ENCODE measurements at regions not wholly inside any gene's neighbourhood (a gene's known extent, or its start where the extent isn't known, plus 50 kb on each side); places are given as distances from the start of the nearest gene placed in this dataset.
"Not testable (repeated sequence)": the region's sequence is repeated elsewhere in the genome, so short reads cannot be mapped to it uniquely, and the experiment has no call there.

GRCh38 chr16:35795361-35796029, 2336.1 kb downstream of the TP53TG3F start:
- TF ChIP-seq EZH2 (IDR thresholded peaks at IDR 0.05; ENCODE audit: borderline replicate concordance, low read length), result no peak
- no peak for TF ChIP-seq CTCF (IDR thresholded peaks at IDR 0.05; ENCODE audit: low read length)
- Histone ChIP-seq H3K4me1 (ENCODE audit: insufficient read depth, low read length, severe bottlenecking) (no peaks in the 10 kb centered on the region), H3K4me3 (ENCODE audit: low read depth, low read length, poor library complexity, severe bottlenecking) (no peak overlapping the region), H4K20me1 (ENCODE audit: insufficient read depth, low read length) (no peaks in the 10 kb centered on the region), H3F3A (ENCODE audit: insufficient read depth, low read length) (no peaks in the 10 kb centered on the region), H3K27ac (ENCODE audit: low read depth, low read length, poor library complexity, severe bottlenecking) (no peak overlapping the region), H3K27me3 (ENCODE audit: insufficient read depth, low read length) (no peaks in the 10 kb centered on the region), H3K9me3 (ENCODE audit: low read length) (no peaks in the 10 kb centered on the region), H2AFZ (ENCODE audit: low read length) (no peak overlapping the region), H3K4me2 (ENCODE audit: low read length) (no peak overlapping the region), H3K9ac (ENCODE audit: low read length) (no peak overlapping the region), H3K9me2 (ENCODE audit: low read depth, low read length) (no peaks in the 10 kb centered on the region), H3K79me2 (ENCODE audit: insufficient read depth, low read length) (no peaks in the 10 kb centered on the region), H3K36me3 (ENCODE audit: insufficient read depth, low read length) (no peaks in the 10 kb centered on the region)

GRCh38 chr16:35797811-35798210, 2338.4 kb downstream of the TP53TG3F start:
- Histone ChIP-seq H3K9ac (ENCODE audit: low read length) (no peak overlapping the region), H4K20me1 (ENCODE audit: insufficient read depth, low read length) (no peaks in the 10 kb centered on the region)

GRCh38 chr16:35798885-35799426, 2339.5 kb downstream of the TP53TG3F start:
- no peak for TF ChIP-seq EZH2 (IDR thresholded peaks at IDR 0.05; ENCODE audit: borderline replicate concordance, low read length)
- no peak for TF ChIP-seq CTCF (IDR thresholded peaks at IDR 0.05; ENCODE audit: low read length)
- H3K4me3 ChIP-seq (ENCODE audit: low read depth, low read length, poor library complexity, severe bottlenecking), result no peak overlapping the region
- no peak overlapping the region for H3K27ac ChIP-seq (ENCODE audit: low read depth, low read length, poor library complexity, severe bottlenecking)
- H3K36me3 ChIP-seq (ENCODE audit: insufficient read depth, low read length), result no peaks in the 10 kb centered on the region
- H3K27me3 ChIP-seq (ENCODE audit: insufficient read depth, low read length), result no peaks in the 10 kb centered on the region
- H2AFZ ChIP-seq (ENCODE audit: low read length), result no peak overlapping the region
- H3K4me2 ChIP-seq (ENCODE audit: low read length), result no peak overlapping the region
- H3K9ac ChIP-seq (ENCODE audit: low read length), result no peak overlapping the region
- no peaks in the 10 kb centered on the region for H4K20me1 ChIP-seq (ENCODE audit: insufficient read depth, low read length)
- no peaks in the 10 kb centered on the region for H3F3A ChIP-seq (ENCODE audit: insufficient read depth, low read length)
- H3K4me1 ChIP-seq (ENCODE audit: insufficient read depth, low read length, severe bottlenecking), result no peaks in the 10 kb centered on the region
- H3K79me2 ChIP-seq (ENCODE audit: insufficient read depth, low read length), result no peaks in the 10 kb centered on the region
- no peaks in the 10 kb centered on the region for H3K9me2 ChIP-seq (ENCODE audit: low read depth, low read length)
- no peaks in the 10 kb centered on the region for H3K9me3 ChIP-seq (ENCODE audit: low read length)

More at GRCh38 chr16:35797811-35798210, 2338.4 kb downstream of the TP53TG3F start:
- Histone ChIP-seq H3K79me2 (ENCODE audit: insufficient read depth, low read length) (no peaks in the 10 kb centered on the region), H3K9me3 (ENCODE audit: low read length) (no peaks in the 10 kb centered on the region), H3F3A (ENCODE audit: insufficient read depth, low read length) (no peaks in the 10 kb centered on the region), H3K4me3 (ENCODE audit: low read depth, low read length, poor library complexity, severe bottlenecking) (no peak overlapping the region), H3K9me2 (ENCODE audit: low read depth, low read length) (no peaks in the 10 kb centered on the region), H3K4me1 (ENCODE audit: insufficient read depth, low read length, severe bottlenecking) (no peaks in the 10 kb centered on the region), H3K4me2 (ENCODE audit: low read length) (no peak overlapping the region), H3K27ac (ENCODE audit: low read depth, low read length, poor library complexity, severe bottlenecking) (no peak overlapping the region), H3K36me3 (ENCODE audit: insufficient read depth, low read length) (no peaks in the 10 kb centered on the region), H2AFZ (ENCODE audit: low read length) (no peak overlapping the region), H3K27me3 (ENCODE audit: insufficient read depth, low read length) (no peaks in the 10 kb centered on the region)
- TF ChIP-seq CTCF (IDR thresholded peaks at IDR 0.05; ENCODE audit: low read length) (no peak), EZH2 (IDR thresholded peaks at IDR 0.05; ENCODE audit: borderline replicate concordance, low read length) (no peak)

- H2AFZ ChIP-seq (ENCODE audit: low read length); H3K27me3 ChIP-seq (ENCODE audit: insufficient read depth, low read length); H3K4me3 ChIP-seq (ENCODE audit: low read depth, low read length, poor library complexity, severe bottlenecking); H3K27ac ChIP-seq (ENCODE audit: low read depth, low read length, poor library complexity, severe bottlenecking); H3K9me2 ChIP-seq (ENCODE audit: low read depth, low read length); H3K36me3 ChIP-seq (ENCODE audit: insufficient read depth, low read length); H3K4me1 ChIP-seq (ENCODE audit: insufficient read depth, low read length, severe bottlenecking); H3K79me2 ChIP-seq (ENCODE audit: insufficient read depth, low read length); H3F3A ChIP-seq (ENCODE audit: insufficient read depth, low read length); H3K9ac ChIP-seq (ENCODE audit: low read length); H3K9me3 ChIP-seq (ENCODE audit: low read length); H4K20me1 ChIP-seq (ENCODE audit: insufficient read depth, low read length); H3K4me2 ChIP-seq (ENCODE audit: low read length): not testable (repeated sequence)
These were observed 2345.1 kb downstream of the TP53TG3F start for GRCh38 chr16:35804465-35804864.

Measured in OCI-LY1 (cell line).